ENCODE measurements at regions not wholly inside any gene's neighbourhood (a gene's known extent, or its start where the extent isn't known, plus 50 kb on each side); places are given as distances from the start of the nearest gene placed in this dataset.

- TF ChIP-seq EZH2 (IDR thresholded peaks at IDR 0.05; ENCODE audit: insufficient read depth, poor library complexity, severe bottlenecking) (no peak), EZH2phosphoT487 (IDR thresholded peaks at IDR 0.05; ENCODE audit: insufficient read depth, low read depth) (no peak)
These were observed 235.1 kb upstream of the DIO2 start for GRCh38 chr14:80446356-80446755.
